Gastroesophageal sphincter (tissue), 3 donors: ENCODE measurements at regions not wholly inside any gene's neighbourhood (a gene's known extent, or its start where the extent isn't known, plus 50 kb on each side); places are given as distances from the start of the nearest gene placed in this dataset.

Experiments used
- POLR2A ChIP-seq, 2 donors: fragments of 450-650 bp; IDR thresholded peaks; one replicate each; pipeline ENCODE4 v1.6.1; 2017; ENCODE audit warnings: antibody characterized with exemption in 2 of 2, mild to moderate bottlenecking in 2 of 2, moderate library complexity in 1 of 2
- TF ChIP-seq, protein P1 (sequence below), 4 experiments: fragments of 200-600 bp in 2 of 4; fragments of 450-650 bp in 2 of 4; sonication (generic) in 1 of 4; IDR thresholded peaks; one replicate each; pipeline ENCODE4 v1.5.1; 2017 to 2019; ENCODE audit warnings: antibody characterized with exemption in 4 of 4, mild to moderate bottlenecking in 2 of 4, moderate library complexity in 2 of 4

DNA sequence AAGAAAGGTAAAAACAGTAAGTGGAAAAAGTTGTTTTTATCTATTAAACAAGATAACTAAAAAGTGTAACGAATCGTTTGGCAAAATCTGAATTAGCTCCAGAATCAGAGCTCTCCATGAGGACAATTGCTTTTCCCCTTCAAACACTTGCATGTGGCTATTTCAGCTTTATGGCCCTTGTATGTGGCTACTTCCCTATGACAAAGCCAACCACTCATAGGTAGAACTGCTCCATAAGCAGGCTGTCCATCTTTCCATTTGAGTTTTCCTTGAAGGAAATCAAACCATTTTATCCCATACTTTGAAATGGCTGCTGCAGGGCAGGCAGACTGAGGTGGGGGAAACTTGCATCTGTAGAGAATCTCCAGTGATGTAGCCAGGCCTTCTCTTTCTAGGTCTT lies 445.5 kb upstream of the ID2 start:
- TF ChIP-seq, protein P1, sequence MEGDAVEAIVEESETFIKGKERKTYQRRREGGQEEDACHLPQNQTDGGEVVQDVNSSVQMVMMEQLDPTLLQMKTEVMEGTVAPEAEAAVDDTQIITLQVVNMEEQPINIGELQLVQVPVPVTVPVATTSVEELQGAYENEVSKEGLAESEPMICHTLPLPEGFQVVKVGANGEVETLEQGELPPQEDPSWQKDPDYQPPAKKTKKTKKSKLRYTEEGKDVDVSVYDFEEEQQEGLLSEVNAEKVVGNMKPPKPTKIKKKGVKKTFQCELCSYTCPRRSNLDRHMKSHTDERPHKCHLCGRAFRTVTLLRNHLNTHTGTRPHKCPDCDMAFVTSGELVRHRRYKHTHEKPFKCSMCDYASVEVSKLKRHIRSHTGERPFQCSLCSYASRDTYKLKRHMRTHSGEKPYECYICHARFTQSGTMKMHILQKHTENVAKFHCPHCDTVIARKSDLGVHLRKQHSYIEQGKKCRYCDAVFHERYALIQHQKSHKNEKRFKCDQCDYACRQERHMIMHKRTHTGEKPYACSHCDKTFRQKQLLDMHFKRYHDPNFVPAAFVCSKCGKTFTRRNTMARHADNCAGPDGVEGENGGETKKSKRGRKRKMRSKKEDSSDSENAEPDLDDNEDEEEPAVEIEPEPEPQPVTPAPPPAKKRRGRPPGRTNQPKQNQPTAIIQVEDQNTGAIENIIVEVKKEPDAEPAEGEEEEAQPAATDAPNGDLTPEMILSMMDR (IDR thresholded peaks at IDR 0.05) = no peak
- no peak for TF ChIP-seq POLR2A (IDR thresholded peaks at IDR 0.05)
